ENCODE measurements at regions not wholly inside any gene's neighbourhood (a gene's known extent, or its start where the extent isn't known, plus 50 kb on each side); places are given as distances from the start of the nearest gene placed in this dataset.

DNA sequence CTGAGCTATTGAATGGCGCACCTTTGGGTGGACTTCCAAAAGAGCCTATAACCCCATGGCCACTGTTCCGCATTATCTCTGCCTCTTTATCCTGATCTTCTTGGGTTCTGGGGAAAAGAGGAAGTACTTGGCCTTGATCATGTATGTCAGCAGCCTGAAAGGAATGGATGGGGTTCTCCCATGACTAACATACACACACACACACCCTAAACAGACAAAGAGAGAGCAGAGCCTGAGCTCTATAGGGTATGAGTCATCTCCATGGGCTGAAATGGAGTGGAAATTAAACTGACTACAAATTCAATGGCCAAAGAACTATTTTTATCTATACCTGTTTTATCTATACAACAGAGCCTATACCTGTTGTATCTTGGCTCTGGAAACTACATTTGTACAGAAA lies 141.5 kb upstream of the MTMR8 start:
- Histone ChIP-seq H3K4me3 (ENCODE audit: severe bottlenecking) (no peak overlapping the region), H3K27me3 (ENCODE audit: insufficient read depth, poor library complexity, severe bottlenecking) (no peaks in the 10 kb centered on the region), H3K36me3 (ENCODE audit: low read depth) (no peaks in the 10 kb centered on the region), H3K27ac (ENCODE audit: poor library complexity, severe bottlenecking) (no peak overlapping the region), H3K9me3 (ENCODE audit: severe bottlenecking) (no peaks in the 10 kb centered on the region), H3K4me1 (ENCODE audit: insufficient read depth, poor library complexity, severe bottlenecking) (no peaks in the 10 kb centered on the region)
- DNase-seq (ENCODE audit: low spot score) (no peak), ATAC-seq (ENCODE audit: low read depth) (no peak)
- TF ChIP-seq, protein P1, sequence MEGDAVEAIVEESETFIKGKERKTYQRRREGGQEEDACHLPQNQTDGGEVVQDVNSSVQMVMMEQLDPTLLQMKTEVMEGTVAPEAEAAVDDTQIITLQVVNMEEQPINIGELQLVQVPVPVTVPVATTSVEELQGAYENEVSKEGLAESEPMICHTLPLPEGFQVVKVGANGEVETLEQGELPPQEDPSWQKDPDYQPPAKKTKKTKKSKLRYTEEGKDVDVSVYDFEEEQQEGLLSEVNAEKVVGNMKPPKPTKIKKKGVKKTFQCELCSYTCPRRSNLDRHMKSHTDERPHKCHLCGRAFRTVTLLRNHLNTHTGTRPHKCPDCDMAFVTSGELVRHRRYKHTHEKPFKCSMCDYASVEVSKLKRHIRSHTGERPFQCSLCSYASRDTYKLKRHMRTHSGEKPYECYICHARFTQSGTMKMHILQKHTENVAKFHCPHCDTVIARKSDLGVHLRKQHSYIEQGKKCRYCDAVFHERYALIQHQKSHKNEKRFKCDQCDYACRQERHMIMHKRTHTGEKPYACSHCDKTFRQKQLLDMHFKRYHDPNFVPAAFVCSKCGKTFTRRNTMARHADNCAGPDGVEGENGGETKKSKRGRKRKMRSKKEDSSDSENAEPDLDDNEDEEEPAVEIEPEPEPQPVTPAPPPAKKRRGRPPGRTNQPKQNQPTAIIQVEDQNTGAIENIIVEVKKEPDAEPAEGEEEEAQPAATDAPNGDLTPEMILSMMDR (IDR thresholded peaks at IDR 0.05; ENCODE audit: poor library complexity, severe bottlenecking), result no peak
